Stimulated activated CD4-positive, alpha-beta T cell treated with anti-CD3 and anti-CD28 coated beads, Interleukin-2, amount 100 ng/mL, for 4 hours (primary cell): ENCODE measurements at regions not wholly inside any gene's neighbourhood (a gene's known extent, or its start where the extent isn't known, plus 50 kb on each side); places are given as distances from the start of the nearest gene placed in this dataset.

Experiments used
- DNase-seq: peaks from one replicate; pipeline ENCODE4 v3.0.0-alpha.2; 2020; ENCODE audit warnings: low read depth

DNA sequence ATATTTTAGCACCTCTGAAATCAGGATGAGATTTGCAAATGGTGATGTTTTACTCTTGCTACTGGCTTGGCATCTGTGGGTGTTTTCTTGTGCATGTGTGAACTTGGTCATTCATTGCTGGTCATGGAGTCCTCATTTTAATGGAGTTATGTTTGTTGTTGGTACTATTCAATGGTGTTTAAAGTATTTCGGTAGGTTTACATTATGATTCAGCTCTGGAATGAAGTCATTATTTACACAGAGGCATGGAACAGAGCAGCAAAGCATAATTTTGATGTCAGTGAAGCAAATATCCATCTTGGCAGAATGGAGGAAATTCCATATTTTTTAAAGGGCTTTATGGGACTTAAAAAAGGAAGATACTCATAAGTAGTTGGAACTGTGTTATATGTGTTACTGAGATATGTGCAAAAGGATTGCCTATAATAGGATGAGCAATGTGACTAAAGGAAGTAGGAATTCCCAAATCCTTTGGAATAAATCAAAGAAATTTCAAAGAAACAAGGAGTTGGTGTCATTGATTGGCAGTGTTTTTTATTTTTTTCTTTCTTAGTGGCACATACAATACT is 147.4 kb downstream of the ACTBL2 start:
- no peak for DNase-seq

- DNase-seq: no peak
Measured at GRCh38 chr5:57334475-57334874, 148.1 kb downstream of the ACTBL2 start.

- DNase-seq: no peak
Measured at GRCh38 chr5:57332361-57332760, 150.2 kb downstream of the ACTBL2 start.

- DNase-seq: no peak
Measured at GRCh38 chr5:57327561-57328367, 153.9 kb downstream of the GPBP1 start.

- no peak for DNase-seq
Measured at GRCh38 chr5:57325678-57326397, 152.0 kb downstream of the GPBP1 start.

- no peak for DNase-seq
Measured at GRCh38 chr5:57324861-57325260, 151.0 kb downstream of the GPBP1 start.

DNA sequence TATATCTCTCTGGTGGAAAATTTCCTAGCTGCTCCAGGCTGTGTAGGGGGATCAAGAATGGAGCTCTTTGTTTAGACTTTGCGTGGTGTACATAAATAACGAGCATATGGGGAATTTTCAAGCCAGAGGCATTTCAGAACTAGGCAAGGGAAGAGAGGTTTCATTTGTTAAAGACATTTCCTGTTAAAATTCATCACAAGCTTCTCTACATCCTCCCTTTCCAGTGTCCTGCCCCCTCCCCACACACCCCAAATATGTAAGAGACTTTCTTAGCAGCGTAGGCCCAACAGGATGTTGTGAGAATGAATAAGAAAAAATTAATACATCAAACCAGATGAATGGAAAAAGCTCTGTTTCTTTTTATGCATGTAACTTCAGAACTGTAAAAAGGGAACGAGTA is 150.3 kb downstream of the GPBP1 start:
- no peak for DNase-seq

DNA sequence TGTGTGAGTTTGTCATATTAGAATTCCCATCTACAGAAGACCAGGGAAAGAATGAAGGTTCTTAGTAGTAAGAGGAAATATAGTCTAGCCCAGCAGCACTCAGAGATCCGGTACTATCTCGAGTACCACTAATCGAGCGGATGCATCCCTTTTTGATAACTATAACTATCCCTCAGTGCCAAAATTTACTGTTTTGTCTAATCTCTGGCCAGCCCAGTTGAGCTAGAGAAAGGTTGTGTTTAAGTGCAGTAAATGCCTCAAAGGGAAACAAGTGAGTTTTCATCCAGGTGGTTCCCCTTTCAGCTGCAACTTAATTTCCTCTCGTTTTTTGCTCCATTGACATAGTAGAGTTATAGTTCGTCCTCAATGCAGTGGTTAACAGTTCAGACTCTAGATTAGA is 146.7 kb downstream of the GPBP1 start:
- DNase-seq: no peak

DNA sequence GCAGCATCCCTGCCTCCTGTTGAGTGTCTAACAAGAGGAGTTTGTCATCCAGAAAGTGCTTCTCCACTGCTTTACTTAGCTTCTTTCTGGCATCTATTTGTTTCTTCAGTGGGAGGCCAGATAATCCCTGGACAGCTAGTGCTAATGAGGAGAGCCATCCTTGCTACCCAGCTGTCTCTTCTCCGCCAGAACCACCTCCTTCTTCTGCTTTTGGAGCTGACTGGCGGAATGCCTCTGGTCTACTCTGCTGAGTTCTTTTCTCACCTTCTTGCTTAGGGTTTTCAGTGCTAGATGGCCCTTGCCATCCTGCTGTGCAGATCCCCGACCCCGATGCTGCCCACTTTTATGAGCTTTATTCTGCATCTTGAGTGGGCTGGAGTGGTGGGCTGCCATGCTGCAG is 145.8 kb downstream of the GPBP1 start:
- DNase-seq: no peak

GRCh38 chr5:57318251-57318650 is 144.4 kb downstream of the GPBP1 start:
- no peak for DNase-seq

DNA sequence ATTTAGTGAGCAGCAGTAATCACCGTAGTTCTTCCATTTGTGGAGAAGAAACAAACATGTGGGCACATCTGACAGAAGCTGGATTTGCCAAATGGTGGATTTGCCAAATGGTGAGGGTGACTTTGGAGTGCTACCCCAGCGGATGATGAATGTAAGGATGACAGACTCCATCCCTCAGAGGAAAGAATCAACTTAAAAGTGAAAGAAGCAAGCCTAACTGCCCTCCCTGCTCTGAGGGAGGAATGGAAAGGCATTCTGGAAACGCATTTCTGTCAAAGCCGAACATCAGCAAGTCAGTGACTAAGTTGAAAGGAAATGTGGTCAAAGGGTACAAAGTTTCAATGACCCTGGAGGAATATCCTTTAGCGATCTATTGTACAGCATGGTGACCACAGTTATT is 143.5 kb downstream of the GPBP1 start:
- no peak for DNase-seq

DNA sequence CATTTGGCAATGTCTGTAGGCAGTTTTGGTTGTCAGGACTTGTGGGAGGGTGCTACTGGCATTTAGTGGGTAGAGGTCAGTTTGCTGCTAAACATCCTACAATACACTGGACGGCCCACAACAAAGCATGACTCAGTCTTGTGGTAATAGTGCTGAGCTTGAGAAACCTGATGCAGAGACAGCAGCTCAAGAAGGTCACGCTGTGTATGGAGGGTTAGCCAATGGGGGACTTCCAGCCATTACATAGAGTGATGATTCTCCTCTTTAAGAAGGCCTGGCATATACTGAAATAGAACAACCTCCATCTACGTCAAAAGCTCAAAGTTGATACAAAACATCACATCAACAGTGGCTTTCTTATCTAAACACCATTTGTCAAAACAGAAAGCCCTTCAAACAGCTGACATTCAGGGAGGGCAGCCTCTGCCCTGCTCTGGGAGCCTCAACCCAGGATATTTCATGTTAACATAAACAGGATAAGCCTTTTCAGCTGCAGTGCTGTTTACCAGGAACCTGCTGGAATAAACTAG is 143.0 kb downstream of the GPBP1 start:
- no peak for DNase-seq

DNA sequence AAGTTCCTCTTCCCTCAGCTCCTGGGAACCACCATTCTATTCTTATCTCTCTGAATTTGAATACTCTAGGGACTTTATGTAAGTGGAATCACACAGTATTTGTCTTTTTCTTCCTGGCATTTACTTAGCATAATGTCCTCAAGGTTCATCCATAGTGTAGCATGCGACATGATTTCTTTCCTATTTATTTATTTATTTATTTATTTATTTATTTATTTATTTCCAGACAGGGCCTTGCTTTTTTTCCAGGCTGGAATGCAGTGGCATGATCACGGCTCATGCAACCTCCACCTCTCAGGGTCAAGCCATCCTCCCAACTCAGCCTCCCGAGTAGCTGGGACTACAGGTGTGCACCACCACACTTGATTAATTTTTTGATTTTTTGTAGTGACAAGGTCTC is 142.1 kb downstream of the GPBP1 start:
- DNase-seq: no peak
